Breast epithelium (tissue), 3 donors: ENCODE measurements at regions not wholly inside any gene's neighbourhood (a gene's known extent, or its start where the extent isn't known, plus 50 kb on each side); places are given as distances from the start of the nearest gene placed in this dataset.

Experiments
- CTCF ChIP-seq, 3 donors: fragments of 450-650 bp; IDR thresholded peaks; one replicate each; pipeline ENCODE4 v1.5.1; 2016 to 2017; ENCODE audit warnings: antibody characterized with exemption in 3 of 3, mild to moderate bottlenecking in 3 of 3, moderate library complexity in 3 of 3
- POLR2AphosphoS5 ChIP-seq, 3 donors: sonication (generic); formaldehyde crosslinking; IDR thresholded peaks; one replicate each; pipeline ENCODE4 v1.6.1; 2017; ENCODE audit warnings: antibody characterized with exemption in 3 of 3

GRCh38 chr6:150535151-150535804 lies 64.4 kb upstream of the PLEKHG1 start:
- TF ChIP-seq CTCF (IDR thresholded peaks at IDR 0.05) (no peak), POLR2AphosphoS5 (IDR thresholded peaks at IDR 0.05) (no peak)
